Activated CD8-positive, alpha-beta T cell treated with anti-CD3 and anti-CD28 coated beads for 36 hours (primary cell): ENCODE measurements at regions not wholly inside any gene's neighbourhood (a gene's known extent, or its start where the extent isn't known, plus 50 kb on each side); places are given as distances from the start of the nearest gene placed in this dataset.

Experiments used
- ATAC-seq: fragments of 200-7000 bp; cut with Tn5 transposase; one replicate; pipeline ENCODE4 v1.10.0; 2021; ENCODE audit warnings: mild to moderate bottlenecking, moderate library complexity
- CTCF ChIA-PET: fragments of 350-600 bp; sonication (Branson Sonifier 250); formaldehyde crosslinking; loops from one replicate; lab custom pipeline; 2021; ENCODE audit warnings: antibody characterized with exemption; lab: Charles Lee
- POLR2A ChIA-PET: fragments of 350-600 bp; sonication (Branson Sonifier 250); formaldehyde crosslinking; loops from one replicate; lab custom pipeline; 2021; ENCODE audit warnings: antibody characterized with exemption; lab: Charles Lee
- DNase-seq: peaks from one replicate; pipeline ENCODE4 v3.0.0-alpha.2; 2020
- H3K27ac Mint-ChIP-seq: one replicate; pipeline ENCODE4 v1.8.0; 2021; ENCODE audit warnings: mild to moderate bottlenecking, mixed read lengths
- H3K27me3 Mint-ChIP-seq: one replicate; pipeline ENCODE4 v1.8.0; 2021; ENCODE audit warnings: mixed read lengths
- H3K36me3 Mint-ChIP-seq: one replicate; pipeline ENCODE4 v1.8.0; 2021; ENCODE audit warnings: low read depth, mixed read lengths
- H3K4me1 Mint-ChIP-seq: one replicate; pipeline ENCODE4 v1.8.0; 2021; ENCODE audit warnings: low read depth, mixed read lengths
- H3K4me3 Mint-ChIP-seq: one replicate; pipeline ENCODE4 v1.8.0; 2021; ENCODE audit warnings: mild to moderate bottlenecking, moderate library complexity, mixed read lengths
- H3K9me3 Mint-ChIP-seq: one replicate; pipeline ENCODE4 v1.8.0; 2021; ENCODE audit warnings: mixed read lengths
- CTCF ChIP-seq: fragments of 200-600 bp; IDR thresholded peaks from one replicate; pipeline ENCODE4 v1.8.0; 2022; ENCODE audit warnings: antibody characterized with exemption, mild to moderate bottlenecking
- intact Hi-C: fragments of 100-400 bp; cut with micrococcal nuclease; formaldehyde crosslinking; loops from one replicate; pipeline ENCODE4 v1.10.0; 2022

- DNase-seq = no peak
- no peaks in the 10 kb centered on the region for H3K36me3 Mint-ChIP-seq
- ATAC-seq = no peak
- H3K27ac Mint-ChIP-seq = no peak overlapping the region
- H3K27me3 Mint-ChIP-seq = no peaks in the 10 kb centered on the region
- no peaks in the 10 kb centered on the region for H3K4me1 Mint-ChIP-seq
- intact Hi-C loops = no loop called here
- H3K9me3 Mint-ChIP-seq = peaks cover 2% of the 10 kb centered on the region
- CTCF ChIA-PET = no interaction called here
- H3K4me3 Mint-ChIP-seq = no peak overlapping the region
- POLR2A ChIA-PET = no interaction called here
- TF ChIP-seq CTCF = no peak
Observed at GRCh38 chr6:74631564-74631963, 574.3 kb downstream of the COL12A1 start.

GRCh38 chr6:74626288-74626687 is 579.6 kb downstream of the COL12A1 start:
- H3K4me3 Mint-ChIP-seq = no peak overlapping the region
- TF ChIP-seq CTCF = no peak
- H3K27ac Mint-ChIP-seq = no peak overlapping the region
- POLR2A ChIA-PET = no interaction called here
- H3K36me3 Mint-ChIP-seq = no peaks in the 10 kb centered on the region
- ATAC-seq (no peak), DNase-seq (no peak)
- CTCF ChIA-PET = no interaction called here
- H3K27me3 Mint-ChIP-seq = no peaks in the 10 kb centered on the region
- intact Hi-C loops = no loop called here
- H3K4me1 Mint-ChIP-seq = no peaks in the 10 kb centered on the region
- peaks cover 11% of the 10 kb centered on the region for H3K9me3 Mint-ChIP-seq

GRCh38 chr6:74623027-74623426 is 582.8 kb downstream of the COL12A1 start:
- CTCF ChIA-PET = no interaction called here
- no peak overlapping the region for H3K27ac Mint-ChIP-seq

GRCh38 chr6:74611220-74611619 is 594.6 kb downstream of the COL12A1 start:
- ATAC-seq = no peak

More at GRCh38 chr6:74623027-74623426, 582.8 kb downstream of the COL12A1 start:
- Mint-ChIP-seq H3K4me1 (no peaks in the 10 kb centered on the region), H3K27me3 (no peaks in the 10 kb centered on the region), H3K36me3 (no peaks in the 10 kb centered on the region), H3K9me3 (peaks cover 9% of the 10 kb centered on the region), H3K4me3 (no peak overlapping the region)
- TF ChIP-seq CTCF = no peak
- POLR2A ChIA-PET = no interaction called here
- no peak for DNase-seq
- intact Hi-C loops = no loop called here
- ATAC-seq = no peak

GRCh38 chr6:74610352-74610751 is 595.5 kb downstream of the COL12A1 start:
- ChIA-PET POLR2A (no interaction called here), CTCF (no interaction called here)
- no peaks in the 10 kb centered on the region for H3K4me1 Mint-ChIP-seq
- no peaks in the 10 kb centered on the region for H3K27me3 Mint-ChIP-seq
- intact Hi-C loops = no loop called here
- ATAC-seq = no peak
- no peaks in the 10 kb centered on the region for H3K36me3 Mint-ChIP-seq
- H3K27ac Mint-ChIP-seq = no peak overlapping the region
- no peak overlapping the region for H3K4me3 Mint-ChIP-seq
- no peak for DNase-seq
- no peak for TF ChIP-seq CTCF
- no peaks in the 10 kb centered on the region for H3K9me3 Mint-ChIP-seq

More at GRCh38 chr6:74611220-74611619, 594.6 kb downstream of the COL12A1 start:
- no peaks in the 10 kb centered on the region for H3K9me3 Mint-ChIP-seq
- no peak overlapping the region for H3K4me3 Mint-ChIP-seq
- H3K27ac Mint-ChIP-seq = no peak overlapping the region
- no peaks in the 10 kb centered on the region for H3K36me3 Mint-ChIP-seq
- ChIA-PET CTCF (no interaction called here), POLR2A (no interaction called here)
- no peak for DNase-seq
- H3K4me1 Mint-ChIP-seq = no peaks in the 10 kb centered on the region
- no peak for TF ChIP-seq CTCF
- intact Hi-C loops = no loop called here
- no peaks in the 10 kb centered on the region for H3K27me3 Mint-ChIP-seq
